ENCODE measurements at regions not wholly inside any gene's neighbourhood (a gene's known extent, or its start where the extent isn't known, plus 50 kb on each side); places are given as distances from the start of the nearest gene placed in this dataset.

DNA sequence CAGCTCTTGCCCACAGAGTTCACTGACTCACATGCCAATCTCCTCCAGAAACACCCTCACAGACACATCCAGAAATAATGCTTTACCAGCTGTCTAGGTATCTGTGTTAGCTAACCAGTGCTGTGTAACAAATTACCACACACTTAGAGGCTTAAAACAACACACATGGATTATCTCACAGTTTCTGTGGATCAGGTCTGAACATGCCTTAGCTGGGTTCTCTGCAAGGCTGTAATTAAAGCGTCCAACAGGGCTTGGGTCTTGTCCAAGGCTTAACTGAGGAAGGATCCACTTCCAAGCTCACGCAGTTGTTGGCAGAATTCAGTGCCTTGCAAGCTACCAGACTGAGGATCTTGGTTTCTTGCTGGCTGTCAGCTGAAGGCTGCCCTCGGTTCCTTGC, 92.5 kb upstream of the RGS4 start:
- no peaks in the 10 kb centered on the region for H3K36me3 ChIP-seq
- H3K4me3 ChIP-seq: no peak overlapping the region
- H3K9me3 ChIP-seq: no peaks in the 10 kb centered on the region
- H3K27me3 ChIP-seq: no peaks in the 10 kb centered on the region
- DNase-seq: peak; percentile 26

DNA sequence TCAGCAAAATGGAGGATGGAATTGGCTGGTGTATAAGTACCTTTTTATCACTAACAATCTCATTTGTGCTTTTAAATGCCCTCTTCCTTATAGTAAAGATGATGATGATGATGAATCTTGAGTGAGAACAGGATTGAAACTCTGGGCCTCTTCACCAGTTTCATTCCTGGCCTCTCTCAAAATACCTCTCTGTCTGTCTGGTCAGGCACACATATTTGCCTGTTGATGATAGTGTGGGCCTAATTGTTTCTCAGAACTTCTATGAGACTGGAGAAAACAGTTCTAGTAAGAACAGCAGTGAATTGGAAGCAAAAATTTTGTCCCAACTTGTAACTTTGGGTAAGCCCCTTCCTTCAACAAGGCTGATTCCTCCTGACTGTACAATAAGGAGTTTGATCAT, 94.4 kb upstream of the RGS4 start:
- Histone ChIP-seq H3K9me3 (no peaks in the 10 kb centered on the region), H3K36me3 (no peaks in the 10 kb centered on the region), H3K4me3 (no peak overlapping the region), H3K27me3 (no peaks in the 10 kb centered on the region)
- no peak for DNase-seq

DNA sequence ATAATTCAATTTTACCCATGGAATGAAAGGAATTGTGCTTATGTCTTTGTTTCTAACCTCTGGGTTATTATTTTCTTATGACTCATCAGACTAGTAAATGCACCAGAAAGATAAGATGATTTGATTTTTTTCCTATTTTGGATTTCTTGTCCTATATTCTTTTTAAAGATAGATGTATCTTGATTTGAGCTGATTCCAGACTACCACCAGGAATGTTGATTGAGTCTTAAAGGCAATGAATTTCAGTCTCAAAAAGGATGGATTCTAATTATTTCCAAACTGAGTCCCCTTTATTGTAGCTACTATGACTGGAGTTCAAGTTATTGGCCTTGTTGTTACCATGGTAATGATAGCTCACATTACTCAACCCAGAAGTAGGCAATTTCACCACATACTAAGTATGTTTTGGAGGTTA, 95.8 kb upstream of the RGS4 start:
- H3K4me3 ChIP-seq: no peak overlapping the region
- H3K27me3 ChIP-seq: no peaks in the 10 kb centered on the region
- no peaks in the 10 kb centered on the region for H3K9me3 ChIP-seq
- H3K36me3 ChIP-seq: no peaks in the 10 kb centered on the region
- no peak for DNase-seq

GRCh38 chr1:162972773-162973172, 96.4 kb upstream of the RGS4 start:
- Histone ChIP-seq H3K4me3 (no peak overlapping the region), H3K36me3 (no peaks in the 10 kb centered on the region), H3K9me3 (no peaks in the 10 kb centered on the region), H3K27me3 (no peaks in the 10 kb centered on the region)
- no peak for DNase-seq

DNA sequence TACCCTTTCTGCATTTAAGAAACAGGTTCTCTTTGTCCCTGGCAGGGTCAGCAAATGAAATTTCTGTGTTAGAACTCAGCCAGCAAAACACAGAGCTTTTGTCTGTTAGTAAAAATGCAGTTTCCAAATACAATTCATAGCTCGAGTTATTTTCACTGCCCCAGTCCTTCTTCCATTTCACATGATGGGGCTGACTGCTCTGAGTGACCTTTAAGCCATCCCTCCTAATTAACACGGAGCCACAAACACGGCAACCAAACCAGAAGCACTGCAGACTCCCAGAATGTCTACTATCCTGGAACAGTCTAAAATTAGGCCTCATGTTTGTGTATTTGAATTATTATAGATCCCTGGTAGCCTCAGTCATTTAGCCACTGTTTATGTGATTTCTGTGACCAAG, 99.1 kb upstream of the RGS4 start:
- DNase-seq: no peak
- Histone ChIP-seq H3K27me3 (no peaks in the 10 kb centered on the region), H3K9me3 (no peaks in the 10 kb centered on the region), H3K4me3 (no peak overlapping the region), H3K36me3 (no peaks in the 10 kb centered on the region)

DNA sequence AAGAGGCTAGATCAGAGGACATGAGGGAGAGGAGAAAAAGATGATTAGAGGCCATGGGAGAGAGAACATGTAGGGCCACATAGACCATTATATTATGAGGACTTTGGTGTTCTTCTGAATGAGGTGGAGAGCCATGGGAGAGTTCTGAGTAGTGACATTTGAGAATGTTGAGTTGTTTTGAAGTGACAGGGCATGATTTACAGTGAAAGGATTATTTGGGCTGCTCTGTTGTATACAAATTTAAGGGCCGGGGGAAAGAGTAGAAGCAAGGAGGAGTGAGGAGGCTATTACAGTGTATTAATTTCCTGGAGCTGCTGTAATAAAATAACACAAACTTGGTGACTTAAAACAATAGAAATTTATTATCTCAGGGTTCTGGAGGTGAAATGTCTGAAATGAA, 102.5 kb upstream of the RGS4 start:
- H3K4me3 ChIP-seq: no peak overlapping the region
- no peak for DNase-seq
- 0 out of 2 replicates have a peak, but pooled peaks cover 4% of the 10 kb centered on the region for H3K9me3 ChIP-seq
- no peaks in the 10 kb centered on the region for H3K36me3 ChIP-seq
- H3K27me3 ChIP-seq: no peaks in the 10 kb centered on the region

DNA sequence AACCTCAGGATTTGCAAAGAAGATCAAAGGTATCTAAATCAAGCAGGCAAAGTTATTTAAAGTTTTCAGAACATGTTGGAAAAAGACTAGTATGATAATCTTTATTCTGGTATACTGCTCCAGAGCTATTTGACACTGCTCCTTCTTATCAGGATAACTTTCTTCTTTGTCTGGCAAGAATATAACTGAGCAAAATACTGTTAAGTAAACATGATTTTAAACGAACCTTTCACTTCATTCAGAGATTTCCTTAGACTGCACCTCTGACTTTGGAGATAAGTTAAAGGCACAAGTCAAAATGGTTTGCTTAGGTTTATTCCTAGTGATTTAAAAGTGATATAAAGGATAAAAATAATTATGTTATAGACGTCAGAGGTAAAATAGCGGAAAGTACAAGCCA, 103.9 kb upstream of the CCDC190 start:
- 0 out of 2 replicates have a peak, but pooled peaks cover 4% of the 10 kb centered on the region for H3K9me3 ChIP-seq
- no peaks in the 10 kb centered on the region for H3K27me3 ChIP-seq
- no peak for DNase-seq
- H3K4me3 ChIP-seq: no peak overlapping the region
- H3K36me3 ChIP-seq: no peaks in the 10 kb centered on the region

DNA sequence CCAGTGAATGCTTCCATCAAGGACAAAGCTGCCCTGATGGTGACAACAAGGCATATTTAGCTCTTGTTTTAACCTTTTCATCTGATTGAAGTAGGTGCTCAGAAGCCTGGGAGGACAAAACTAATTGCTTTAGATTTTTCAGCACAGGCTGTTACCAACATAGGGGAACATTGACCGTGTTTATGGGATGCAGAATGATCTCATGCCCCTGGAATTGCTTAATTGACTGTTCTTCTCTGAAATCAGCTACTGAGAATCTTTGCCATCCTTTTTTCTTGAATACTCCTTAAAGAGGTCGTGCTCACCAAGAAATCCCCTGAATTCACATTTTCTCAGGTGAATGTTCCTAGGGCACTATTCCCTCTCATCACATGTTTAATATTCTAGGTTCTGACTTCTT, 95.9 kb upstream of the CCDC190 start:
- H3K9me3 ChIP-seq: no peaks in the 10 kb centered on the region
- no peak for DNase-seq
- no peaks in the 10 kb centered on the region for H3K36me3 ChIP-seq
- no peak overlapping the region for H3K4me3 ChIP-seq
- no peaks in the 10 kb centered on the region for H3K27me3 ChIP-seq

DNA sequence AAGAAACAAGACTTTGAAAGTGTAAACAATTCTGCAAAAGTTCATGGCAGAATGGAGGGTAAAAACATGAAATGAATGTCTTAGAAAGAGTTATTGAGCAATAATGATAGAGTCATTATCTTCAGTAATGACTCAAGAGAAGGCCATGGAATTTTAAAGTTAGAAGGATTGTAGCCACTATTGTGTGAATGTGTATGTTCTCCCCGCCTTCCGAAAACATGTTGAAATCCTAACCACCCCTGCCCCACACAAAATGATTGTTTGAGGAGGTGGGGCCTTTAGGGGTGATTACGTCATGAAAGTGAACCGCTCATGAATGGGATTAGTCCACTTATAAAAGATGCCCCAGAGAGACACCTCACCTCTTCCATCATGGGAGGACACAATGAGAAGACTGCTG, 93.8 kb upstream of the CCDC190 start:
- Histone ChIP-seq H3K9me3 (no peaks in the 10 kb centered on the region), H3K27me3 (no peaks in the 10 kb centered on the region), H3K36me3 (no peaks in the 10 kb centered on the region), H3K4me3 (no peak overlapping the region)
- no peak for DNase-seq

DNA sequence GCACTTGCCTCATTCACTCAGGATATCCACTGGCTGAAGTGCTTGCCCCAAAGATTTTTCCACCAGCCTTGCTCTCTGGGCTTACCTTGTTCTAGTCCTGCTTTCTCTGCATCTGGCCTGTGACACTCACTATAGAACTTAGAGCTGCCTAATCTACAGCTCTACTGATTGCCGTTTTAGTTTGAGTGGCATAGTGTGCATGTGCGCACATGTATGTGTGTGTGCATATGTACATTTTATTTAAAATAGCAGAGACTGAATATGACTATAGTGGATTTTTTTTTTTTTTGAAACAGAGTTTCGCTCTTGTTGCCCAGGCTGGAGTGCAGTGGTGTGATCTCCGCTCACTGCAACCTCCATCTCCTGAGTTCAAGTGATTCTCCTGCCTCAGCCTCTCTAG, 92.0 kb upstream of the CCDC190 start:
- no peak for DNase-seq
- Histone ChIP-seq H3K9me3 (no peaks in the 10 kb centered on the region), H3K36me3 (no peaks in the 10 kb centered on the region), H3K4me3 (no peak overlapping the region), H3K27me3 (no peaks in the 10 kb centered on the region)

GRCh38 chr1:162951553-162952315, 90.8 kb upstream of the CCDC190 start:
- H3K27me3 ChIP-seq: no peaks in the 10 kb centered on the region
- no peak for DNase-seq
- no peaks in the 10 kb centered on the region for H3K36me3 ChIP-seq
- H3K9me3 ChIP-seq: no peaks in the 10 kb centered on the region
- H3K4me3 ChIP-seq: no peak overlapping the region

- H3K4me3 ChIP-seq: no peak overlapping the region
- H3K27me3 ChIP-seq: no peaks in the 10 kb centered on the region
- no peaks in the 10 kb centered on the region for H3K36me3 ChIP-seq
- no peak for DNase-seq
- no peaks in the 10 kb centered on the region for H3K9me3 ChIP-seq
Observed at GRCh38 chr1:162950187-162950586, 89.2 kb upstream of the CCDC190 start.

DNA sequence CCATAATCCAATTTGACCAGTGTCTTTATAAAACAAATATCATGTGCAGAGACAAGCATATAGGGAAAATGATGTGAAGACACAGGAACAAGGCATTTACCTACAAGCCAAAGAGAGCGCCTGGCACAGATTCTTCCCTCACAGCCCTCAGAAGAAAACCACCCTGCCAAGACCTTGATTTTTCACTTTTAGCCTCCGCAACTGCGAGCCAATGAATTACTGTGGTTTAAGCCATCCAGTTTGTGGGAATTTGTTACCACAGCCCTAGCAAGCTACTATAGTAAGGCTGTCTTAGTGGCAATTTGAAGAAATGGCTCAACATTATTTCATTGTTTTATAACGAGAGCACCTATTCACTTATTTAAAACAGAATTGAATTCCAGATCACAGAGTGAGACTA, 85.7 kb upstream of the CCDC190 start:
- DNase-seq: no peak
- H3K36me3 ChIP-seq: no peaks in the 10 kb centered on the region

GRCh38 chr1:162944974-162945674, 84.1 kb upstream of the CCDC190 start:
- Histone ChIP-seq H3K36me3 (no peaks in the 10 kb centered on the region), H3K27me3 (no peaks in the 10 kb centered on the region; the same call in 1 of the 2 replicates), H3K9me3 (no peaks in the 10 kb centered on the region), H3K4me3 (no peak overlapping the region)
- DNase-seq: no peak

More for the DNA sequence above, 85.7 kb upstream of the CCDC190 start:
- no peaks in the 10 kb centered on the region for H3K9me3 ChIP-seq
- H3K4me3 ChIP-seq: no peak overlapping the region
- no peaks in the 10 kb centered on the region; the same call in 1 of the 2 replicates for H3K27me3 ChIP-seq

- Histone ChIP-seq H3K27me3 (no peaks in the 10 kb centered on the region; the same call in 1 of the 2 replicates), H3K9me3 (no peaks in the 10 kb centered on the region), H3K4me3 (no peak overlapping the region), H3K36me3 (no peaks in the 10 kb centered on the region)
- DNase-seq: no peak
Observed at GRCh38 chr1:162943622-162944021, 82.6 kb upstream of the CCDC190 start.

- Histone ChIP-seq H3K4me3 (no peak overlapping the region), H3K36me3 (no peaks in the 10 kb centered on the region), H3K27me3 (no peaks in the 10 kb centered on the region; the same call in 1 of the 2 replicates), H3K9me3 (no peaks in the 10 kb centered on the region)
- no peak for DNase-seq
Observed at GRCh38 chr1:162942916-162943559, 82.1 kb upstream of the CCDC190 start.

DNA sequence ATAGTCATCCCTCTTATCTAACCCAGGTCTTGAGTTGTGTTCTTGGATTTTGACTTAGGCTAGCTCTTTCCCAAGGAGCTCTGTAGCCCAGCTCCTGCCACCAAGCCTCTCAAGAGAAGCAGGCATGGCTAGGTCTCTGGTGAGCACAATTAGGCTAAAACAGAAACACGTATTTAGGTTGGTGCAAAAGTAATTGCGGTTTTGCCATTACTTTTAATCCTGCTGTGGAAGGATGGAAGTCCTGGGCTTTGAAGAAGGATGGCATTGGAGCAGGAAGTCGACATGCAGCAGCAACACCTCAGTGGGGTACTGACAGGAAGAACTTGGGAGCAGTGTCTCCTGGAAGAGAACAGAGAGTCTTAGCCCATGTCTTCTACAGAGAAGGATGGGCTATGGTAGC, 80.0 kb upstream of the CCDC190 start:
- no peaks in the 10 kb centered on the region for H3K36me3 ChIP-seq

More for the DNA sequence above, 80.0 kb upstream of the CCDC190 start:
- DNase-seq: no peak
- Histone ChIP-seq H3K4me3 (no peak overlapping the region), H3K27me3 (no peaks in the 10 kb centered on the region; the same call in 1 of the 2 replicates), H3K9me3 (no peaks in the 10 kb centered on the region)
